MM.1S (cell line): ENCODE measurements at regions not wholly inside any gene's neighbourhood (a gene's known extent, or its start where the extent isn't known, plus 50 kb on each side); places are given as distances from the start of the nearest gene placed in this dataset.

ENCODE experiments used
- CTCF ChIP-seq: fragments of 300-600 bp; sonication (generic); IDR thresholded peaks from 2 replicates; pipeline ENCODE4 v1.5.1; 2016; ENCODE audit warnings: antibody characterized with exemption, low read length, mixed read lengths
- EZH2 ChIP-seq: fragments of 300-600 bp; sonication (generic); optimal IDR thresholded peaks from 2 replicates; pipeline ENCODE3; 2017; ENCODE audit warnings: low read depth, mild to moderate bottlenecking, antibody characterized with exemption, low read length, mixed read lengths
- EZH2phosphoT487 ChIP-seq: fragments of 300-600 bp; sonication (generic); IDR thresholded peaks from 2 replicates; pipeline ENCODE4 v1.6.1; 2018; ENCODE audit warnings: antibody characterized with exemption, low read length

- TF ChIP-seq CTCF, result no peak
- no peak for TF ChIP-seq EZH2
- no peak for TF ChIP-seq EZH2phosphoT487
Measured at GRCh38 chr19:46943150-46943946, 76.3 kb upstream of the NPAS1 start.
